HEK293 (cell line): ENCODE measurements at regions not wholly inside any gene's neighbourhood (a gene's known extent, or its start where the extent isn't known, plus 50 kb on each side); places are given as distances from the start of the nearest gene placed in this dataset.

Experiments
- CTCF ChIA-PET: fragments of 350-600 bp; formaldehyde crosslinking; extraction: SDS; loops from one replicate; lab custom pipeline; 2021; ENCODE audit warnings: antibody characterized with exemption; lab: Yijun Ruan, JAX
- POLR2A ChIA-PET: fragments of 300-600 bp; formaldehyde crosslinking; extraction: SDS; loops from one replicate; lab custom pipeline; 2020; ENCODE audit warnings: antibody characterized with exemption, inconsistent platforms; lab: Yijun Ruan, JAX
- H3K27ac ChIP-seq: fragments of 200-500 bp; sonication (Bioruptor generic); 2 replicates; pipeline ENCODE4 v1.5.1; 2014; ENCODE audit warnings: low read depth, low read length, control low read depth, inconsistent platforms; ENCODE audit errors: extremely low read depth
- H3K36me3 ChIP-seq, 2 experiments: fragments of 200-500 bp in 1 of 2; sonication (Bioruptor generic) in 1 of 2; 1 replicate in 1 of 2; 2 replicates in 1 of 2; pipeline ENCODE4 v1.5.1; 2014 to 2017; ENCODE audit warnings: inconsistent platforms in 2 of 2, low read length in 2 of 2; ENCODE audit not compliant: control insufficient read depth in 2 of 2, insufficient read depth in 1 of 2
- H3K4me1 ChIP-seq: fragments of 200-500 bp; sonication (Bioruptor generic); 2 replicates; pipeline ENCODE4 v1.5.1; 2014; ENCODE audit warnings: mild to moderate bottlenecking, low read length, inconsistent platforms; ENCODE audit not compliant: control insufficient read depth, insufficient read depth
- H3K4me3 ChIP-seq: 2 replicates; pipeline ENCODE4 v1.5.1; 2011; ENCODE audit warnings: low read depth, mild to moderate bottlenecking, control low read depth, low read length, moderate library complexity
- H3K9me3 ChIP-seq: fragments of 200-500 bp; sonication (Bioruptor generic); 2 replicates; pipeline ENCODE4 v1.5.1; 2014; ENCODE audit warnings: low read depth, low read length, inconsistent platforms; ENCODE audit not compliant: control insufficient read depth, insufficient read depth
- BCL11B ChIP-seq: fragments of 450-650 bp; formaldehyde crosslinking; IDR thresholded peaks from 2 replicates; pipeline ENCODE4 v1.5.1; 2016; ENCODE audit warnings: low read depth, missing biosample characterization, missing genetic modification characterization
- FEZF1 ChIP-seq: fragments of 450-650 bp; formaldehyde crosslinking; IDR thresholded peaks from 2 replicates; pipeline ENCODE4 v1.5.1; 2016; ENCODE audit warnings: missing biosample characterization, missing genetic modification characterization
- GLIS1 ChIP-seq: fragments of 450-650 bp; formaldehyde crosslinking; IDR thresholded peaks from 2 replicates; pipeline ENCODE4 v1.5.1; 2016; ENCODE audit warnings: missing biosample characterization, missing genetic modification characterization
- MZF1 ChIP-seq: fragments of 450-650 bp; formaldehyde crosslinking; IDR thresholded peaks from 2 replicates; pipeline ENCODE4 v1.5.1; 2017; ENCODE audit warnings: missing biosample characterization, missing genetic modification characterization, borderline replicate concordance
- OSR2 ChIP-seq: fragments of 450-650 bp; formaldehyde crosslinking; IDR thresholded peaks from 2 replicates; pipeline ENCODE4 v1.5.1; 2016; ENCODE audit warnings: missing biosample characterization, missing genetic modification characterization
- SCRT2 ChIP-seq: fragments of 450-650 bp; formaldehyde crosslinking; IDR thresholded peaks from 2 replicates; pipeline ENCODE4 v1.5.1; 2016; ENCODE audit warnings: missing biosample characterization, missing genetic modification characterization
- TCF7L2 ChIP-seq: IDR thresholded peaks from 2 replicates; pipeline ENCODE4 v1.6.1; 2011; ENCODE audit warnings: low read depth, mild to moderate bottlenecking, inconsistent platforms, low read length, moderate library complexity, borderline replicate concordance
- TRIM28 ChIP-seq: IDR thresholded peaks from 2 replicates; pipeline ENCODE4 v1.6.1; 2011; ENCODE audit warnings: low read length, control low read depth, borderline replicate concordance
- ZNF24 ChIP-seq: fragments of 450-650 bp; formaldehyde crosslinking; IDR thresholded peaks from 2 replicates; pipeline ENCODE4 v1.5.1; 2016; ENCODE audit warnings: missing biosample characterization, missing genetic modification characterization
- ZNF404 ChIP-seq: fragments of 450-650 bp; formaldehyde crosslinking; IDR thresholded peaks from 2 replicates; pipeline ENCODE4 v1.5.1; 2017; ENCODE audit warnings: missing biosample characterization, missing genetic modification characterization
- ZNF433 ChIP-seq: fragments of 450-650 bp; formaldehyde crosslinking; IDR thresholded peaks from 2 replicates; pipeline ENCODE4 v1.5.1; 2016; ENCODE audit warnings: missing biosample characterization, missing genetic modification characterization, low read depth
- ZNF530 ChIP-seq: fragments of 450-650 bp; formaldehyde crosslinking; IDR thresholded peaks from 2 replicates; pipeline ENCODE4 v1.5.1; 2016; ENCODE audit warnings: low read depth, missing biosample characterization, missing genetic modification characterization
- ZNF707 ChIP-seq: fragments of 450-650 bp; formaldehyde crosslinking; IDR thresholded peaks from 2 replicates; pipeline ENCODE4 v1.5.1; 2016; ENCODE audit warnings: missing biosample characterization, missing genetic modification characterization
- ZNF776 ChIP-seq: fragments of 450-650 bp; formaldehyde crosslinking; IDR thresholded peaks from 2 replicates; pipeline ENCODE4 v1.5.0; 2017; ENCODE audit warnings: missing biosample characterization, missing genetic modification characterization, borderline replicate concordance
- ZNF791 ChIP-seq: fragments of 450-650 bp; formaldehyde crosslinking; IDR thresholded peaks from 2 replicates; pipeline ENCODE4 v1.5.1; 2016; ENCODE audit warnings: missing biosample characterization, missing genetic modification characterization
- ZNF792 ChIP-seq: fragments of 450-650 bp; formaldehyde crosslinking; IDR thresholded peaks from 2 replicates; pipeline ENCODE4 v1.5.1; 2016; ENCODE audit warnings: missing biosample characterization, missing genetic modification characterization
- ZXDB ChIP-seq: fragments of 450-650 bp; formaldehyde crosslinking; IDR thresholded peaks from 2 replicates; pipeline ENCODE4 v1.5.1; 2016; ENCODE audit warnings: missing biosample characterization, missing genetic modification characterization
- TF ChIP-seq, protein P1 (sequence below): fragments of 450-650 bp; formaldehyde crosslinking; IDR thresholded peaks from 2 replicates; pipeline ENCODE4 v1.5.1; 2017; ENCODE audit warnings: missing biosample characterization, missing genetic modification characterization
- TF ChIP-seq, protein P2 (sequence below): fragments of 450-650 bp; formaldehyde crosslinking; IDR thresholded peaks from 2 replicates; pipeline ENCODE4 v1.5.1; 2017; ENCODE audit warnings: missing biosample characterization, missing genetic modification characterization
- TF ChIP-seq, protein P3 (sequence below): fragments of 450-650 bp; formaldehyde crosslinking; IDR thresholded peaks from 2 replicates; pipeline ENCODE4 v1.5.1; 2016; ENCODE audit warnings: missing biosample characterization, missing genetic modification characterization, borderline replicate concordance
- TF ChIP-seq, protein P4 (sequence below): fragments of 450-650 bp; formaldehyde crosslinking; IDR thresholded peaks from 2 replicates; pipeline ENCODE4 v1.5.1; 2017; ENCODE audit warnings: missing biosample characterization, missing genetic modification characterization

DNA sequence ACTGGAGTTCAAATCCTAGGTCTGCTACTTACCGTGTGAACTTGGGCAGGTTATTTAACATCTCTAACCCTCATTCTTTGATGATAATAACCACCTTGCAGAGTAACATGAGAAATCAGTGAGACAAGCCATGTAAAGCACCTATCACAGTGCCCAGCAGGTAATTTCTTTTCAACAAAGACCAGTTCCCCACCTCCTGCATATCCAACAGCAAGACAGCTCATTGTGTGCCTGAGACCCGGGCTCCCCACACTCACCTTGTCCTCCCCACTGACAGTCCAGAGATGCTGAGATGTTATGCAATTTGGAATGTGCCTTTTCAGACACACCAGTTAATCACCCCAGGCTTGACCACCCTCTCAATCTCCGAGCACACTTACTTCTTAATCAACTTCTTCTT lies 367.6 kb upstream of the DAB1 start (continued):
- TF ChIP-seq MZF1 (tag by site-specific recombination) (no peak), ZNF530 (no peak)

DNA sequence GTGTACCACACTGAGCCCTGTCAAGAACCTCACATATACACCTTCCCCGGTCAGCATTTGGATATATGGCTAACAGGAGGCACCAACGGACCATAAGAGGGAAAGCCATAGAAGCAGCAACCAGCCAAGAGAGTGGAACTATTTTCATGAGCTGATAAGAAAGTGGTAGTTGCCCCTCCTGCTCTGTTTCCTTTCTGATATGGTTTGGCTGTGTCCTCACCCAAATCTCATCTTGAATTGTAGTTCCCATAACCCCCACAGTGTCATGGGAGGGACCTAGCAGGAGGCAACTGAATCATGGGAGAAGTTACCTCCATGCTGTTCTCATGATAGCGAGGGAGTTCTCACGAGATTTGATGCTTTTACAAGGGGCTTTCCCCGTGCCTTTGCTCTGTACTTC lies 366.1 kb upstream of the DAB1 start:
- POLR2A ChIA-PET = no interaction called here

DNA sequence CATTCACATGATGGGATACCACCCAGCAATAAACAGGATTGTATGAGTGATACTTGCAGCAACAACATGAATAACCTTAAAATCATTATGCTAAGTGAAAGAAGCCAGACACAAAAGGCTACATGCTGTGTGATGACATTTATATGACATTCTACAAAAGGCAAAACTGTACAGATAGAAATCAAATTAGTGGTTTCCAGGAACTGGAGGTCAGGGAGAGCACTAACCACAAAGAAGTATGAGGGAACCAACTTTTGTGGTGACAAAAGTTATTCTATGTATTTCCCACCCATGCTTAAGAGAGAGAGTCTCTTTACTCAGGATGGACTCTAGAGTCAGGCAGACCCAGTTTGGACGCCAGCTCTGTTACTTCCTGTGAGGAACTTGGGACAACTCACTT lies 364.5 kb upstream of the DAB1 start:
- POLR2A ChIA-PET = no interaction called here
- TF ChIP-seq, protein P1, sequence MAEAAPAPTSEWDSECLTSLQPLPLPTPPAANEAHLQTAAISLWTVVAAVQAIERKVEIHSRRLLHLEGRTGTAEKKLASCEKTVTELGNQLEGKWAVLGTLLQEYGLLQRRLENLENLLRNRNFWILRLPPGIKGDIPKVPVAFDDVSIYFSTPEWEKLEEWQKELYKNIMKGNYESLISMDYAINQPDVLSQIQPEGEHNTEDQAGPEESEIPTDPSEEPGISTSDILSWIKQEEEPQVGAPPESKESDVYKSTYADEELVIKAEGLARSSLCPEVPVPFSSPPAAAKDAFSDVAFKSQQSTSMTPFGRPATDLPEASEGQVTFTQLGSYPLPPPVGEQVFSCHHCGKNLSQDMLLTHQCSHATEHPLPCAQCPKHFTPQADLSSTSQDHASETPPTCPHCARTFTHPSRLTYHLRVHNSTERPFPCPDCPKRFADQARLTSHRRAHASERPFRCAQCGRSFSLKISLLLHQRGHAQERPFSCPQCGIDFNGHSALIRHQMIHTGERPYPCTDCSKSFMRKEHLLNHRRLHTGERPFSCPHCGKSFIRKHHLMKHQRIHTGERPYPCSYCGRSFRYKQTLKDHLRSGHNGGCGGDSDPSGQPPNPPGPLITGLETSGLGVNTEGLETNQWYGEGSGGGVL = no peak
- TF ChIP-seq TCF7L2 (peak; percentile 47; the same call in 1 of the 2 replicates), FEZF1 (tag by site-specific recombination) (peak; percentile 60), OSR2 (tag by site-specific recombination) (peak; percentile 41; the same call in 1 of the 2 replicates), TRIM28 (0 out of 2 replicates have a peak, but pooled peaks have one; percentile 57)
- TF ChIP-seq, protein P2, sequence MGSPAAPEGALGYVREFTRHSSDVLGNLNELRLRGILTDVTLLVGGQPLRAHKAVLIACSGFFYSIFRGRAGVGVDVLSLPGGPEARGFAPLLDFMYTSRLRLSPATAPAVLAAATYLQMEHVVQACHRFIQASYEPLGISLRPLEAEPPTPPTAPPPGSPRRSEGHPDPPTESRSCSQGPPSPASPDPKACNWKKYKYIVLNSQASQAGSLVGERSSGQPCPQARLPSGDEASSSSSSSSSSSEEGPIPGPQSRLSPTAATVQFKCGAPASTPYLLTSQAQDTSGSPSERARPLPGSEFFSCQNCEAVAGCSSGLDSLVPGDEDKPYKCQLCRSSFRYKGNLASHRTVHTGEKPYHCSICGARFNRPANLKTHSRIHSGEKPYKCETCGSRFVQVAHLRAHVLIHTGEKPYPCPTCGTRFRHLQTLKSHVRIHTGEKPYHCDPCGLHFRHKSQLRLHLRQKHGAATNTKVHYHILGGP = peak; percentile 91
- TF ChIP-seq, protein P3, sequence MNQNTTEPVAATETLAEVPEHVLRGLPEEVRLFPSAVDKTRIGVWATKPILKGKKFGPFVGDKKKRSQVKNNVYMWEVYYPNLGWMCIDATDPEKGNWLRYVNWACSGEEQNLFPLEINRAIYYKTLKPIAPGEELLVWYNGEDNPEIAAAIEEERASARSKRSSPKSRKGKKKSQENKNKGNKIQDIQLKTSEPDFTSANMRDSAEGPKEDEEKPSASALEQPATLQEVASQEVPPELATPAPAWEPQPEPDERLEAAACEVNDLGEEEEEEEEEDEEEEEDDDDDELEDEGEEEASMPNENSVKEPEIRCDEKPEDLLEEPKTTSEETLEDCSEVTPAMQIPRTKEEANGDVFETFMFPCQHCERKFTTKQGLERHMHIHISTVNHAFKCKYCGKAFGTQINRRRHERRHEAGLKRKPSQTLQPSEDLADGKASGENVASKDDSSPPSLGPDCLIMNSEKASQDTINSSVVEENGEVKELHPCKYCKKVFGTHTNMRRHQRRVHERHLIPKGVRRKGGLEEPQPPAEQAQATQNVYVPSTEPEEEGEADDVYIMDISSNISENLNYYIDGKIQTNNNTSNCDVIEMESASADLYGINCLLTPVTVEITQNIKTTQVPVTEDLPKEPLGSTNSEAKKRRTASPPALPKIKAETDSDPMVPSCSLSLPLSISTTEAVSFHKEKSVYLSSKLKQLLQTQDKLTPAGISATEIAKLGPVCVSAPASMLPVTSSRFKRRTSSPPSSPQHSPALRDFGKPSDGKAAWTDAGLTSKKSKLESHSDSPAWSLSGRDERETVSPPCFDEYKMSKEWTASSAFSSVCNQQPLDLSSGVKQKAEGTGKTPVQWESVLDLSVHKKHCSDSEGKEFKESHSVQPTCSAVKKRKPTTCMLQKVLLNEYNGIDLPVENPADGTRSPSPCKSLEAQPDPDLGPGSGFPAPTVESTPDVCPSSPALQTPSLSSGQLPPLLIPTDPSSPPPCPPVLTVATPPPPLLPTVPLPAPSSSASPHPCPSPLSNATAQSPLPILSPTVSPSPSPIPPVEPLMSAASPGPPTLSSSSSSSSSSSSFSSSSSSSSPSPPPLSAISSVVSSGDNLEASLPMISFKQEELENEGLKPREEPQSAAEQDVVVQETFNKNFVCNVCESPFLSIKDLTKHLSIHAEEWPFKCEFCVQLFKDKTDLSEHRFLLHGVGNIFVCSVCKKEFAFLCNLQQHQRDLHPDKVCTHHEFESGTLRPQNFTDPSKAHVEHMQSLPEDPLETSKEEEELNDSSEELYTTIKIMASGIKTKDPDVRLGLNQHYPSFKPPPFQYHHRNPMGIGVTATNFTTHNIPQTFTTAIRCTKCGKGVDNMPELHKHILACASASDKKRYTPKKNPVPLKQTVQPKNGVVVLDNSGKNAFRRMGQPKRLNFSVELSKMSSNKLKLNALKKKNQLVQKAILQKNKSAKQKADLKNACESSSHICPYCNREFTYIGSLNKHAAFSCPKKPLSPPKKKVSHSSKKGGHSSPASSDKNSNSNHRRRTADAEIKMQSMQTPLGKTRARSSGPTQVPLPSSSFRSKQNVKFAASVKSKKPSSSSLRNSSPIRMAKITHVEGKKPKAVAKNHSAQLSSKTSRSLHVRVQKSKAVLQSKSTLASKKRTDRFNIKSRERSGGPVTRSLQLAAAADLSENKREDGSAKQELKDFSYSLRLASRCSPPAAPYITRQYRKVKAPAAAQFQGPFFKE (tag by site-specific recombination) = no peak
- TF ChIP-seq, protein P4, sequence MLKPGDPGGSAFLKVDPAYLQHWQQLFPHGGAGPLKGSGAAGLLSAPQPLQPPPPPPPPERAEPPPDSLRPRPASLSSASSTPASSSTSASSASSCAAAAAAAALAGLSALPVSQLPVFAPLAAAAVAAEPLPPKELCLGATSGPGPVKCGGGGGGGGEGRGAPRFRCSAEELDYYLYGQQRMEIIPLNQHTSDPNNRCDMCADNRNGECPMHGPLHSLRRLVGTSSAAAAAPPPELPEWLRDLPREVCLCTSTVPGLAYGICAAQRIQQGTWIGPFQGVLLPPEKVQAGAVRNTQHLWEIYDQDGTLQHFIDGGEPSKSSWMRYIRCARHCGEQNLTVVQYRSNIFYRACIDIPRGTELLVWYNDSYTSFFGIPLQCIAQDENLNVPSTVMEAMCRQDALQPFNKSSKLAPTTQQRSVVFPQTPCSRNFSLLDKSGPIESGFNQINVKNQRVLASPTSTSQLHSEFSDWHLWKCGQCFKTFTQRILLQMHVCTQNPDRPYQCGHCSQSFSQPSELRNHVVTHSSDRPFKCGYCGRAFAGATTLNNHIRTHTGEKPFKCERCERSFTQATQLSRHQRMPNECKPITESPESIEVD (tag by site-specific recombination) = 0 out of 2 replicates have a peak, but pooled peaks have one; percentile 22
- Histone ChIP-seq H3K36me3 (no peaks in the 10 kb centered on the region), H3K4me3 (no peak overlapping the region), H3K4me1 (peaks cover 5% of the 10 kb centered on the region; the same call in 1 of the 2 replicates), H3K9me3 (no peaks in the 10 kb centered on the region), H3K27ac (no peak overlapping the region)
- CTCF ChIA-PET = no interaction called here

More for the DNA sequence above, 366.1 kb upstream of the DAB1 start:
- Histone ChIP-seq H3K27ac (no peak overlapping the region), H3K36me3 (no peaks in the 10 kb centered on the region), H3K9me3 (no peaks in the 10 kb centered on the region), H3K4me1 (peaks cover 5% of the 10 kb centered on the region; the same call in 1 of the 2 replicates), H3K4me3 (no peak overlapping the region)
- TF ChIP-seq GLIS1 (no peak), SCRT2 (tag by site-specific recombination) (no peak), ZNF24 (no peak), ZNF404 (no peak), ZNF776 (tag by site-specific recombination) (no peak), BCL11B (no peak), ZNF433 (no peak), ZNF707 (tag by site-specific recombination) (no peak), ZXDB (tag by site-specific recombination) (no peak), ZNF791 (no peak), ZNF792 (tag by site-specific recombination) (no peak)
- CTCF ChIA-PET = no interaction called here
